ENCODE measurements at regions not wholly inside any gene's neighbourhood (a gene's known extent, or its start where the extent isn't known, plus 50 kb on each side); places are given as distances from the start of the nearest gene placed in this dataset.
A peak's percentile ranks its signal among the peaks of the same experiment; 100 is the strongest.

GRCh38 chr2:138236142-138236541 is 265.4 kb upstream of the SPOPL start:
- H3K27ac ChIP-seq = no peak overlapping the region
- peaks cover 16 to 34% of the 10 kb centered on the region in 2 donors for H3K4me1 ChIP-seq (ENCODE audit: control insufficient read depth in 1 of 2, low read depth in 2 of 2)
- H3K27me3 ChIP-seq (replicated peaks; ENCODE audit: insufficient read depth) = no peaks in the 10 kb centered on the region
- no peak for TF ChIP-seq CTCF (IDR thresholded peaks at IDR 0.05)
- no peak overlapping the region for H3K4me3 ChIP-seq
- no peak for DNase-seq (ENCODE audit: low spot score)
- H3K36me3 ChIP-seq = no peaks in the 10 kb centered on the region
- H3K9me3 ChIP-seq = no peaks in the 10 kb centered on the region
- no peak for ATAC-seq (ENCODE audit: insufficient number of reproducible peaks, low FRiP score, low read depth)

- H3K4me1 ChIP-seq (ENCODE audit: control insufficient read depth in 1 of 2, low read depth in 2 of 2) = peaks cover 17 to 34% of the 10 kb centered on the region in 2 donors
- TF ChIP-seq CTCF (IDR thresholded peaks at IDR 0.05) = no peak
Measured at GRCh38 chr2:138237667-138238384, 263.7 kb upstream of the SPOPL start.

GRCh38 chr2:138238908-138239307 is 262.7 kb upstream of the SPOPL start:
- no peak overlapping the region for H3K4me3 ChIP-seq
- no peaks in the 10 kb centered on the region for H3K27me3 ChIP-seq (replicated peaks; ENCODE audit: insufficient read depth)
- H3K9me3 ChIP-seq = no peaks in the 10 kb centered on the region
- DNase-seq (ENCODE audit: low spot score) (no peak), ATAC-seq (ENCODE audit: insufficient number of reproducible peaks, low FRiP score, low read depth) (no peak)
- H3K27ac ChIP-seq = no peak overlapping the region
- H3K36me3 ChIP-seq = no peaks in the 10 kb centered on the region
- no peak for TF ChIP-seq CTCF (IDR thresholded peaks at IDR 0.05)
- peaks cover 17 to 41% of the 10 kb centered on the region in 2 donors for H3K4me1 ChIP-seq (ENCODE audit: control insufficient read depth in 1 of 2, low read depth in 2 of 2)

More at GRCh38 chr2:138237667-138238384, 263.7 kb upstream of the SPOPL start:
- H3K4me3 ChIP-seq = no peak overlapping the region
- no peak overlapping the region for H3K27ac ChIP-seq
- no peaks in the 10 kb centered on the region for H3K9me3 ChIP-seq
- no peaks in the 10 kb centered on the region for H3K36me3 ChIP-seq
- H3K27me3 ChIP-seq (replicated peaks; ENCODE audit: insufficient read depth) = no peaks in the 10 kb centered on the region
- DNase-seq (ENCODE audit: low spot score) (no peak), ATAC-seq (ENCODE audit: insufficient number of reproducible peaks, low FRiP score, low read depth) (no peak)

GRCh38 chr2:138239902-138240491 is 261.6 kb upstream of the SPOPL start:
- Histone ChIP-seq H3K4me1 (ENCODE audit: control insufficient read depth in 1 of 2, low read depth in 2 of 2) (peaks cover 21 to 52% of the 10 kb centered on the region in 2 donors), H3K27me3 (replicated peaks; ENCODE audit: insufficient read depth) (no peaks in the 10 kb centered on the region), H3K9me3 (no peaks in the 10 kb centered on the region), H3K4me3 (peak overlapping the region; percentile 38), H3K27ac (peak overlapping the region; percentile 52 to 62), H3K36me3 (no peaks in the 10 kb centered on the region)
- no peak for TF ChIP-seq CTCF (IDR thresholded peaks at IDR 0.05)
- ATAC-seq (ENCODE audit: insufficient number of reproducible peaks, low FRiP score, low read depth) = peak; percentile 29
- no peak for DNase-seq (ENCODE audit: low spot score)

GRCh38 chr2:138243372-138243771 is 258.2 kb upstream of the SPOPL start:
- H3K36me3 ChIP-seq = no peaks in the 10 kb centered on the region
- H3K27me3 ChIP-seq (replicated peaks; ENCODE audit: insufficient read depth) = no peaks in the 10 kb centered on the region
- no peak for ATAC-seq (ENCODE audit: insufficient number of reproducible peaks, low FRiP score, low read depth)
- no peak for TF ChIP-seq CTCF (IDR thresholded peaks at IDR 0.05)
- no peak for DNase-seq (ENCODE audit: low spot score)
- H3K9me3 ChIP-seq = no peaks in the 10 kb centered on the region
- H3K4me1 ChIP-seq (ENCODE audit: control insufficient read depth in 1 of 2, low read depth in 2 of 2) = peaks cover 26 to 56% of the 10 kb centered on the region in 2 donors
- H3K4me3 ChIP-seq = no peak overlapping the region
- no peak overlapping the region for H3K27ac ChIP-seq
